HG03064 (cell line): ENCODE measurements at regions not wholly inside any gene's neighbourhood (a gene's known extent, or its start where the extent isn't known, plus 50 kb on each side); places are given as distances from the start of the nearest gene placed in this dataset.
"Not testable (repeated sequence)": the region's sequence is repeated elsewhere in the genome, so short reads cannot be mapped to it uniquely, and the experiment has no call there.

Experiments
- ATAC-seq: cut with Tn5 transposase; IDR thresholded peaks from one replicate; pipeline ENCODE4 v1.9.1; 2021; ENCODE audit warnings: low read depth; ENCODE audit not compliant: unreplicated experiment

GRCh38 chr5:63564789-63565188, 397.5 kb downstream of the HTR1A start:
- ATAC-seq, result no peak

GRCh38 chr5:63563008-63563917, 399.0 kb downstream of the HTR1A start:
- no peak for ATAC-seq

DNA sequence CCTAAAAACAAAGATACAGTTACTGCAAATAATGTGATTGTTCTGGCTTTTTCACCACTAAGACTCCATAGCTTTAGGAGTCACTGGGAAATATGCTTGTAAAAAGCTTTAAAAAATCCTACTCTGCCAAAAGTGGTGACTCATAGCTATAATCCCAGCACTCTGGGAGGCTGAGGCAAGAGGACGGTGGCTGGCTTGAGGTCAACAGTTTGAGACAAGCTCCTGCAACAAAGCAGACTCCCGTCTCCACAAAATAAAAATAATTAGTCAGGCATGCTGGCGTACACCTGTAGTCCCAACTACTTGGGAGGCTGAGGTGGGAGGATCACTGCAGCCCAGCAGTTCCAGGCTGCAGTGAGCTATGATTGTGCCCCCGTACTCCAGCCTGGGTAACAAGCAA, 406.4 kb downstream of the HTR1A start:
- no peak for ATAC-seq

DNA sequence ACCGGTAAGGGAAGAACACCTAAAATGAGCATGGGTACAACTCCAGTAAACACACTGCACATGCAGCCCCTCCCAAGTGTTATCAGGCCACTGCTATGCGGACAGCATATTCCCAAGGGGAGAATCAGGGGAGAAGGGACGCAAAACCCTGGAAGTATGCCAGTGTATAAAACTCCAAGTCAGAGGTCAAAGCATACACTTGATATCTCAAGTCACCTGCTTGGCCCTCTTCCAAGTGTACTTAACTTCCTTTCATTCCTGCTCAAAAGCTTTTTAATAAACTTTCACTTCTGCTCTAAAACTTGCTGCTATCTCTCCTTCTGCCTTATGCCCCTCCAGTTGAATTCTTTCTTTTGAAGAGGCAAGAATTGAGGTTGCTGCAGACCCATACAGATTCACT, 408.1 kb downstream of the HTR1A start:
- ATAC-seq, result no peak

DNA sequence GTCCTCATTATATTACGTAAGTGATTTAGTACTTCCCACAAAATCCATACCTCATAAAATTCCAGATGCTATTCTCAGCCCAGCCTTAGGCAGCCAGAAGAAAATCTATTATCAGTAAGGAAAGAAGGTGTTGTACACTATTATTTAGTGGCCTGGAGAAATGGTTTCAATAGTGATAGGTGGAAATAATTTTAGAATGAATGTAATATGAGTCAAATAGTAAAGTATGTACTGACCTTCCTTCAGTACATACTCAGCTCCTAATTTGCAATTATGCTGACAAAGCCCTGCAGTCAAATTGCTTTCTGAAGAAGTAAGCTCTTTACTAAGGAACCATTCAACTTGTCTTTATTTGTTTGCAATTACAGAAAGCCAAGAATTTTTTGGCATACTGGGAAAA, 409.2 kb downstream of the HTR1A start:
- ATAC-seq, result no peak

GRCh38 chr5:63535840-63536602, 426.2 kb downstream of the HTR1A start:
- no peak for ATAC-seq

GRCh38 chr5:63524281-63524680, 438.0 kb downstream of the HTR1A start:
- ATAC-seq, result no peak

GRCh38 chr5:63516006-63516405, 446.2 kb downstream of the HTR1A start:
- no peak for ATAC-seq

- no peak for ATAC-seq
Observed at GRCh38 chr5:63500242-63500641, 462.0 kb downstream of the HTR1A start.

DNA sequence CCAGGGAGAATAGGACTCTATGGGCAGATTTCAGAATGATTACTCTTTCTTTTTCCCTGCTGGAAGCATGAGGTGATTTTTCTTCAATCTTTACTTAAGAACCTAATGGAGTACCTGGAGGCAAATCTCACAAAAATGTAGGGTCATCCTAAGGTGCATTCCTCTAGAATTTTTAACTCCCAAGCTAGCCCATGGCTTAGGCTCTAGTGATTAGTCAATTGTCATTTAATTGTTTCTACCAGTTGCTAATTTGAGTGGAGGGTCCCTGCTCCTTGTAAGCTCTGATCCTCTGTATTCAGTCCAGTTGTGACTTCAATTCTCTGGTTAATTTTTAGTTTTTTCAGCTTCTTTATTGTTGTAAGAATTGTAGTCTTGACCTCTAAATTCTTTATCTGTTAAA, 467.0 kb downstream of the HTR1A start:
- ATAC-seq, result no peak

- no peak for ATAC-seq
Observed at GRCh38 chr5:63483338-63483737, 478.9 kb downstream of the HTR1A start.

- ATAC-seq, result no peak
Observed at GRCh38 chr5:63473335-63473967, 488.8 kb downstream of the HTR1A start.

GRCh38 chr5:63456279-63456678, 506.0 kb downstream of the HTR1A start:
- ATAC-seq, result no peak

- ATAC-seq, result no peak
Observed at GRCh38 chr5:63451188-63451587, 511.1 kb downstream of the HTR1A start.

DNA sequence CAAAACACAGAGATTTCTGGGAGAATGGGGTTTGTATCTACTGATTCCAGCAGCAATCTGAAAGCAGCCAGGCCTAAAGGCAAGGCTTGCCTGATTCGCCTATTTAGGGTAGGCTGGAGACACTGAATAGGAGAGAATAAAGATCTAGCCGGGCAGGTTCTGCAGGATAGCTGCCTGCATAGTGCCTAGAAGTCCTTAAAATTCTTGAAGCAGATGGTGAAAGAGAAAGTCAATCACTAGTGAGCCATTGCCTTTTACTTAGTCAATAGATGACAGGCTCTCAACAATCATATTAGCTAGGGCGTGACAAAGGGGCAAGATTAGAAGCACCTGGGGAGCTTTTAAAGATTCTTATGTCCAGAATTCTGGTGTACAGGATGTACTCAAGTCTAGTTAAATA, 522.7 kb downstream of the HTR1A start:
- ATAC-seq, result no peak

DNA sequence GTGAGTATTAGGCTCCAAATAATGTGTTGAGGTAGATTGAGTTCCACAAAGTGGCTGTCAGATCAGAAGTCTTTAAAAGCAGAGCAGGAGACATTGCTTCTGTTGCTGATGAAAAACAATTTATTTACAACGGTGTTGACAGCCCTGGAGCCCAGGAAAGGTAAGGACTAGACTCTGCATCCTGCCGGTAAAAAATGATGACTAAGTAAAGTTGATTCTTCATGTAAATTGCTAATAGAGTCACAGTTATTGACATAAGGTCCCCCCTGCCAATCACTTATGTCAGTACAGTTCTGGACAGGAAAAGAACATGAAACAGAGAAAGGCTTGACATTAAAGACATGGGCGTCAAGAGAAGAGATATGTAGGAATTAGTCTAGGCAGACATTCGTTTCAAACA, 552.5 kb downstream of the HTR1A start:
- no peak for ATAC-seq

DNA sequence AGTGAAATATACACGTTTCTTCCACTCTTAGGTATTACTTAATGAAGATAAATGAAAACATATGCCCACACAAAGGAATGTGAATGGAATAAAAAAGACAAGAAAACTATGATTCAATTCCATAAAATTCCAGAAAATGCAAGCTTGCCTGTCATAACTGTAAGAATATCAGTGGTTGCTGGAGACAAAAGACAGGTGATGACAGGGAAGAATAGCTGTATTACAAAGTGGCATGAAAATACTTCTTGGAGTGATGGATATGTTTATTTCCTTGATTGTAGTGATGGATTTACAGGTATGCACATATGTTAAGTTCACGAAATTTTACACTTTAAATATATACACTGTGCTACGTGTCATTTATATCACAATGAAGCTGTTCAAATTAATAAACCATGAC, 553.3 kb downstream of the HTR1A start:
- ATAC-seq, result no peak

DNA sequence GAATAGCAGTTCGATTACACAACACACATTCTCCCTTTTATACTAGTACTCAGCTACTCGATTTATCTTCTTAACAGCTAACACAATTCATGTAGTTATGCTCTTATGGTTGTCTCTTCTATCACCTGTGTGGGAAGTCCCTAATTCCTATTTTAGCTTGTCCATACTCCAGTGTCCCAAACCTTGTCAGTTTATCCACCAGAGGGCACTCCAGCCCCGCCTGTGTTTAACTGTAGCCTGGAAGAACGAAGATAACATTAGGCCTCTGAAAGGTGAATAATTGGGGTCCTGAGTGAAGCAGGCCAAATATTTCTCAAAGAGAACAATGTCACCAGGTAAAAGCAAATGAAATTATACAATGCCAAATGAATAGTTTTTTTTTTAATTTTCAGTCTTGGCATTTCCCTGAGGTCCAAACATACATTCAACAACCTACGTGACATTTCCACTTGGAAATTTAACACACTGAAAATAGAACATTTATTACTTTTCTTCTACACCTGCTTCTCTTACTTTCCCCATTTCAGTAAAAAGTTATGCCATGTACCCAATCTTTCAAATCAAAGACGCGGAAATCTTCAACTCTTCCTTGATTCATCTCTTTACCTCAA, 560.7 kb downstream of the HTR1A start:
- no peak for ATAC-seq

DNA sequence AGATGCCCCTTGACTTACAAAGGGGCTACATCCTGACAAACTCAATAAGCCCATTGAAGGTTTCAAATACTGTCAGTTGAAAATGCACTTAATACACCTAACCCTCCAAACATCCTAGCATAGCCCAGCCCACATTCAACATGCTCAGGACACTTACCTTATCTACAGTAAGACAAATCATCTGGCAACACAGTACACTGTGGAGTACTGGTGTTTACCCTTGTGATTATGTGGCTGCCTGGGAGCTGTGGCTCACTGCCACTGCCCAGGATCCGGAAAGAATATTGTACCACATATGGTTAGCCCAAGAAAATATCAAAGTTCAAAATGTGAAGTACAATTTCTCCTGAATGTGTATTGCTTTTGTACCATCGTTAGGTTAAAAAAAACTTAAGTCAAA, 562.2 kb downstream of the HTR1A start:
- ATAC-seq, result no peak

GRCh38 chr5:63398346-63398745, 563.9 kb downstream of the HTR1A start:
- ATAC-seq, result no peak

DNA sequence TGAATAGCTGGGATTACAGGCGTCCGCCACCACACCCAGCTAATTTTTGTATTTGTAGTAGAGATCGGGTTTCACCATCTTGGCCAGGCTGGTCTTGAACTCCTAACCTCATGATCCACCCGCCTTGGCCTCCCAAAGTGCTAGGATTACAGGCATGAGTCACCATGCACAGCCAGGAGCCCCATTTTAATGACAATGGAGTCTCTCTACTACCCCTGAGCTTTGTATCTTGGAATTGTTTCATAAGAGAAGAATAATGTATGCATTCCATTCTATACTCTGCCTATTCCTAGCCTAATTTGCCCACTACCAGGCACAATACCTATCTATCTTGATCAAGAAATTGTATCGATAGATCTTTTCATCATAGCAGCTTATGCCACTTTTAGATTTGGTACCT, 574.1 kb downstream of the HTR1A start:
- not testable (repeated sequence) for ATAC-seq
